ENCODE measurements at regions not wholly inside any gene's neighbourhood (a gene's known extent, or its start where the extent isn't known, plus 50 kb on each side); places are given as distances from the start of the nearest gene placed in this dataset.

- DNase-seq (ENCODE audit: low read depth), result no peak
Observed at GRCh38 chr4:164410401-164410800, 343.5 kb upstream of the SMIM31 start.

GRCh38 chr4:164412246-164412645 is 341.7 kb upstream of the SMIM31 start:
- no peak for DNase-seq (ENCODE audit: low read depth)

GRCh38 chr4:164413743-164414142 is 340.2 kb upstream of the SMIM31 start:
- no peak for DNase-seq (ENCODE audit: low read depth)

- DNase-seq (ENCODE audit: low read depth), result no peak
Observed at GRCh38 chr4:164423819-164424218, 330.1 kb upstream of the SMIM31 start.

- no peak for DNase-seq (ENCODE audit: low read depth)
Observed at GRCh38 chr4:164424846-164425245, 329.1 kb upstream of the SMIM31 start.

GRCh38 chr4:164428561-164428960 is 325.4 kb upstream of the SMIM31 start:
- DNase-seq (ENCODE audit: low read depth), result no peak

- no peak for DNase-seq (ENCODE audit: low read depth)
Observed at GRCh38 chr4:164438321-164438720, 315.6 kb upstream of the SMIM31 start.

GRCh38 chr4:164439037-164439436 is 314.9 kb upstream of the SMIM31 start:
- no peak for DNase-seq (ENCODE audit: low read depth)

- no peak for DNase-seq (ENCODE audit: low read depth)
Observed at GRCh38 chr4:164440199-164440598, 313.7 kb upstream of the SMIM31 start.

- no peak for DNase-seq (ENCODE audit: low read depth)
Observed at GRCh38 chr4:164441109-164441508, 312.8 kb upstream of the SMIM31 start.

GRCh38 chr4:164442180-164442579 is 311.8 kb upstream of the SMIM31 start:
- DNase-seq (ENCODE audit: low read depth), result no peak

- no peak for DNase-seq (ENCODE audit: low read depth)
Observed at GRCh38 chr4:164446516-164446915, 307.4 kb upstream of the SMIM31 start.

- DNase-seq (ENCODE audit: low read depth), result no peak
Observed at GRCh38 chr4:164461901-164462300, 292.0 kb upstream of the SMIM31 start.

GRCh38 chr4:164462471-164462870 is 291.5 kb upstream of the SMIM31 start:
- DNase-seq (ENCODE audit: low read depth), result no peak

- DNase-seq (ENCODE audit: low read depth), result no peak
Observed at GRCh38 chr4:164464313-164464712, 289.6 kb upstream of the SMIM31 start.

GRCh38 chr4:164467493-164467892 is 286.4 kb upstream of the SMIM31 start:
- DNase-seq (ENCODE audit: low read depth), result no peak

GRCh38 chr4:164481306-164482091 is 272.4 kb upstream of the SMIM31 start:
- no peak for DNase-seq (ENCODE audit: low read depth)

GRCh38 chr4:164482092-164482404 is 271.9 kb upstream of the SMIM31 start:
- no peak for DNase-seq (ENCODE audit: low read depth)

GRCh38 chr4:164482758-164483157 is 271.2 kb upstream of the SMIM31 start:
- DNase-seq (ENCODE audit: low read depth), result no peak

- no peak for DNase-seq (ENCODE audit: low read depth)
Observed at GRCh38 chr4:164483711-164484110, 270.2 kb upstream of the SMIM31 start.

GRCh38 chr4:164484551-164484950 is 269.4 kb upstream of the SMIM31 start:
- no peak for DNase-seq (ENCODE audit: low read depth)

- DNase-seq (ENCODE audit: low read depth), result no peak
Observed at GRCh38 chr4:164485136-164485535, 268.8 kb upstream of the SMIM31 start.

- DNase-seq (ENCODE audit: low read depth), result no peak
Observed at GRCh38 chr4:164488114-164488513, 265.8 kb upstream of the SMIM31 start.

GRCh38 chr4:164501074-164501473 is 252.9 kb upstream of the SMIM31 start:
- no peak for DNase-seq (ENCODE audit: low read depth)
